WTC11 (cell line): ENCODE measurements at regions not wholly inside any gene's neighbourhood (a gene's known extent, or its start where the extent isn't known, plus 50 kb on each side); places are given as distances from the start of the nearest gene placed in this dataset.

Experiments
- ATAC-seq: fragments of 200-7000 bp; cut with Tn5 transposase; 2 replicates; pipeline ENCODE4 v1.10.0; 2021; ENCODE audit warnings: mild to moderate bottlenecking, moderate library complexity
- CTCF ChIA-PET: fragments of 300-600 bp; sonication (Branson Sonifier 250); formaldehyde crosslinking; loops from one replicate; lab custom pipeline; 2021; ENCODE audit warnings: antibody characterized with exemption; lab: Charles Lee
- POLR2A ChIA-PET: fragments of 350-600 bp; sonication (Branson Sonifier 250); formaldehyde crosslinking; loops from one replicate; lab custom pipeline; 2021; ENCODE audit warnings: antibody characterized with exemption; lab: Charles Lee
- DNase-seq: peaks from one replicate; pipeline ENCODE4 v3.0.0; 2021; ENCODE audit warnings: low spot score
- H3K27ac Mint-ChIP-seq: 2 replicates; pipeline ENCODE4 v1.8.0; 2021; ENCODE audit warnings: mixed read lengths
- H3K27me3 Mint-ChIP-seq: 2 replicates; pipeline ENCODE4 v1.8.0; 2021; ENCODE audit warnings: low read depth, mild to moderate bottlenecking, moderate library complexity, mixed read lengths
- H3K36me3 Mint-ChIP-seq: 2 replicates; pipeline ENCODE4 v1.8.0; 2021; ENCODE audit warnings: mixed read lengths
- H3K4me1 Mint-ChIP-seq: 2 replicates; pipeline ENCODE4 v1.8.0; 2022; ENCODE audit warnings: mixed read lengths
- H3K4me3 Mint-ChIP-seq: 2 replicates; pipeline ENCODE4 v1.8.0; 2021; ENCODE audit warnings: mild to moderate bottlenecking, moderate library complexity, mixed read lengths
- H3K9me3 Mint-ChIP-seq: 2 replicates; pipeline ENCODE4 v1.8.0; 2021; ENCODE audit warnings: mixed read lengths
- CREB1 ChIP-seq: sonication (generic); formaldehyde crosslinking; IDR thresholded peaks from 2 replicates; pipeline ENCODE4 v1.8.0; 2023; ENCODE audit warnings: mild to moderate bottlenecking, missing genetic modification reagents
- CREM ChIP-seq: sonication (generic); formaldehyde crosslinking; IDR thresholded peaks from 2 replicates; pipeline ENCODE4 v1.8.1; 2022; ENCODE audit warnings: mild to moderate bottlenecking, missing genetic modification reagents, moderate library complexity
- EMX1 ChIP-seq: fragments of 250-450 bp; sonication (Bioruptor Pico); IDR thresholded peaks from 2 replicates; pipeline ENCODE4 v1.8.0; 2021; ENCODE audit warnings: mild to moderate bottlenecking
- FOXK1 ChIP-seq: sonication (generic); formaldehyde crosslinking; IDR thresholded peaks from 2 replicates; pipeline ENCODE4 v1.8.0; 2022; ENCODE audit warnings: mild to moderate bottlenecking, moderate library complexity, missing genetic modification reagents
- KAT7 ChIP-seq: sonication (generic); formaldehyde crosslinking; IDR thresholded peaks from 2 replicates; pipeline ENCODE4 v1.8.1; 2023; ENCODE audit warnings: missing genetic modification reagents, mild to moderate bottlenecking, borderline replicate concordance
- MYBL2 ChIP-seq: sonication (generic); formaldehyde crosslinking; IDR thresholded peaks from 2 replicates; pipeline ENCODE4 v1.8.1; 2023; ENCODE audit warnings: mild to moderate bottlenecking, moderate library complexity, missing genetic modification reagents
- RELA ChIP-seq: sonication (generic); formaldehyde crosslinking; IDR thresholded peaks from 2 replicates; pipeline ENCODE4 v1.8.1; 2022; ENCODE audit warnings: missing genetic modification reagents, mild to moderate bottlenecking, borderline replicate concordance
- SMAD4 ChIP-seq: sonication (generic); formaldehyde crosslinking; IDR thresholded peaks from 2 replicates; pipeline ENCODE4 v1.8.0; 2022; ENCODE audit warnings: mild to moderate bottlenecking, missing genetic modification reagents
- SP1 ChIP-seq: sonication (generic); formaldehyde crosslinking; conservative IDR thresholded peaks from 2 replicates; pipeline ENCODE4 v1.8.1; 2022; ENCODE audit warnings: missing genetic modification reagents
- TP53 ChIP-seq: sonication (generic); formaldehyde crosslinking; IDR thresholded peaks from 2 replicates; pipeline ENCODE4 v1.8.1; 2023; ENCODE audit warnings: mild to moderate bottlenecking, missing genetic modification reagents
- ZBTB21 ChIP-seq: sonication (generic); formaldehyde crosslinking; IDR thresholded peaks from 2 replicates; pipeline ENCODE4 v1.8.1; 2023; ENCODE audit warnings: mild to moderate bottlenecking, missing genetic modification reagents, borderline replicate concordance
- ZNF317 ChIP-seq: sonication (generic); formaldehyde crosslinking; IDR thresholded peaks from 2 replicates; pipeline ENCODE4 v1.8.1; 2023; ENCODE audit warnings: low read depth, mild to moderate bottlenecking, moderate library complexity, missing genetic modification reagents, borderline replicate concordance
- ZNF396 ChIP-seq: fragments of 250-450 bp; sonication (Bioruptor Pico); IDR thresholded peaks from 2 replicates; pipeline ENCODE4 v1.8.0; 2021; ENCODE audit warnings: mild to moderate bottlenecking, moderate library complexity, borderline replicate concordance
- ZNF416 ChIP-seq: fragments of 250-450 bp; sonication (Bioruptor Pico); IDR thresholded peaks from 2 replicates; pipeline ENCODE4 v1.9.0; 2021; ENCODE audit warnings: mild to moderate bottlenecking, inconsistent platforms
- TF ChIP-seq, protein P1 (sequence below): sonication (generic); formaldehyde crosslinking; IDR thresholded peaks from 2 replicates; pipeline ENCODE4 v1.8.0; 2023; ENCODE audit warnings: missing genetic modification reagents
- TF ChIP-seq, protein P2 (sequence below): sonication (generic); formaldehyde crosslinking; IDR thresholded peaks from 2 replicates; pipeline ENCODE4 v1.8.0; 2022; ENCODE audit warnings: mild to moderate bottlenecking, missing genetic modification reagents
- TF ChIP-seq, protein P3 (sequence below): sonication (generic); formaldehyde crosslinking; conservative IDR thresholded peaks from 2 replicates; pipeline ENCODE4 v1.8.1; 2022; ENCODE audit warnings: mild to moderate bottlenecking, missing genetic modification reagents
- TF ChIP-seq, protein P4 (sequence below): fragments of 250-450 bp; sonication (Bioruptor Pico); IDR thresholded peaks from 2 replicates; pipeline ENCODE4 v1.9.0; 2021; ENCODE audit warnings: mild to moderate bottlenecking, borderline replicate concordance
- TF ChIP-seq, protein P5 (sequence below): sonication (generic); formaldehyde crosslinking; IDR thresholded peaks from 2 replicates; pipeline ENCODE4 v1.8.0; 2022; ENCODE audit warnings: mild to moderate bottlenecking, missing genetic modification reagents
- TF ChIP-seq, protein P6 (sequence below): sonication (generic); formaldehyde crosslinking; IDR thresholded peaks from 2 replicates; pipeline ENCODE4 v1.8.1; 2023; ENCODE audit warnings: mild to moderate bottlenecking, missing genetic modification reagents, moderate library complexity
- TF ChIP-seq, protein P7 (sequence below): fragments of 250-450 bp; sonication (Bioruptor Pico); IDR thresholded peaks from 2 replicates; pipeline ENCODE4 v1.9.0; 2021; ENCODE audit warnings: mild to moderate bottlenecking

DNA sequence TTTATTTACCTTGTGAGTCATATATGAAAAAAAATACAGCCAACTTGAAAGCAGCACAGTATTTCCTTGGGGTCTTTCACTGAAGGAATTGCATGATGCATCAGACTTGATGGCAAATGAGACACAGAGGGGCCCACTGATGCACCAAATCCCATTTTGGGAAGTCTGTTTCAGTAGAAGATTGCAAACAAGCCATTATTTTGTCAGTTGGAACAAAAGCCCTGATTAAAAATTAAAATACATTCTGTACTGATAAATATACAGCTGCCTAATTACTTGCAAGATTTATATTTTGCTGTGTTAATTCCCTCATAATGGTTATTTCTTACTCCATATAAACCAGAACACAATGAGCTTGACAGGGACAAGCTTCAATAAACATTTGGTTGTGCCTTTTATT, 370.4 kb downstream of the SUCLG1 start:
- ATAC-seq (no peak), DNase-seq (no peak)
- ChIA-PET CTCF (no interaction called here), POLR2A (no interaction called here)
- Mint-ChIP-seq H3K27me3 (peaks cover 5% of the 10 kb centered on the region), H3K9me3 (peaks cover 33% of the 10 kb centered on the region), H3K4me3 (no peak overlapping the region), H3K4me1 (peaks cover 6% of the 10 kb centered on the region; the same call in 1 of the 2 replicates), H3K36me3 (peaks cover 26% of the 10 kb centered on the region), H3K27ac (no peak overlapping the region)
- TF ChIP-seq CREB1: no peak

DNA sequence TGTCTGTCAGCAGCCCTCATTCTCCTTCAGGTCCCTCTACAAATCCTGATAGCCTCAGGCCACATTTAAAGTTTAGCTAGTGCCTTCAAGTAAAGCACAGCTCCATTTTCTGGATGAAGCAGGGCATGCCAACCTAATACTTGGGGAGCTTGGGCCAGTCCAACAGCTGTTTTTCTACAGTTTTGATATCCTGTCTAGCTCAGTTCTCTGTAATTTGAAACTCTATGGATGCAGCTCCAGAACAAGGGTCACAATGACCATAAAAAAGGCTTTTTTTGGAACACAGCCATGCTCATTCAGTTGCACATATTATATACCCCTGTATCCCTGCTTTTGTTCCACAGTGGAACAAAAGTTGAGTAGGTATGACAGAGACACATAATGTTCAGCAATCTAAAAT, 373.5 kb downstream of the SUCLG1 start:
- CTCF ChIA-PET: no interaction called here
- TF ChIP-seq ZNF317 (CRISPR knock-in tag) (no peak), FOXK1 (CRISPR knock-in tag) (no peak), RELA (CRISPR knock-in tag) (no peak), CREM (no peak), ZNF396 (no peak)
- TF ChIP-seq, protein P1, sequence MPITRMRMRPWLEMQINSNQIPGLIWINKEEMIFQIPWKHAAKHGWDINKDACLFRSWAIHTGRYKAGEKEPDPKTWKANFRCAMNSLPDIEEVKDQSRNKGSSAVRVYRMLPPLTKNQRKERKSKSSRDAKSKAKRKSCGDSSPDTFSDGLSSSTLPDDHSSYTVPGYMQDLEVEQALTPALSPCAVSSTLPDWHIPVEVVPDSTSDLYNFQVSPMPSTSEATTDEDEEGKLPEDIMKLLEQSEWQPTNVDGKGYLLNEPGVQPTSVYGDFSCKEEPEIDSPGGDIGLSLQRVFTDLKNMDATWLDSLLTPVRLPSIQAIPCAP: no peak
- TF ChIP-seq, protein P2, sequence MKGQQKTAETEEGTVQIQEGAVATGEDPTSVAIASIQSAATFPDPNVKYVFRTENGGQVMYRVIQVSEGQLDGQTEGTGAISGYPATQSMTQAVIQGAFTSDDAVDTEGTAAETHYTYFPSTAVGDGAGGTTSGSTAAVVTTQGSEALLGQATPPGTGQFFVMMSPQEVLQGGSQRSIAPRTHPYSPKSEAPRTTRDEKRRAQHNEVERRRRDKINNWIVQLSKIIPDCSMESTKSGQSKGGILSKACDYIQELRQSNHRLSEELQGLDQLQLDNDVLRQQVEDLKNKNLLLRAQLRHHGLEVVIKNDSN (CRISPR knock-in tag): no peak
- POLR2A ChIA-PET: no interaction called here

DNA sequence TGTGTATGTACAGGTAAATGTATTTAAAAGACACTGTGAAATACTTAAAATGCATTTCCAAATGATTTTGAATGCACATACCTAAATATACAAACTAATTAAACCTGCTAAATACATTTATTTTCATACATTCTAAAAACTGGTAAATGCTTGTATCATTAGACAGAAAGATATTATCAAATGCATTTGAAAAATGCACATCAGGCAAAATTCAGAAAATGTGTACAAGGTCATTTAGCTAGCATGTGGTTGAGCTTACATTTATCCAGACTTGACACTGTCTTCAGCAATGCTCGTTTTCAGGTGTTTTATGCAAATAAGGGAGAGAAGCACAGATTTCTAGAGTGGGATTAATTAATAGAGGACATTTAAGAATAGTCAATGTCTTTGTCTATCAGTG, 374.2 kb downstream of the SUCLG1 start:
- peaks cover 6% of the 10 kb centered on the region; the same call in 1 of the 2 replicates for H3K4me1 Mint-ChIP-seq
- no peak for ATAC-seq
- ChIA-PET CTCF (no interaction called here), POLR2A (no interaction called here)
- H3K27me3 Mint-ChIP-seq: peaks cover 5% of the 10 kb centered on the region
- H3K9me3 Mint-ChIP-seq: no peaks in the 10 kb centered on the region
- H3K27ac Mint-ChIP-seq: no peak overlapping the region
- no peak for DNase-seq
- no peaks in the 10 kb centered on the region for H3K36me3 Mint-ChIP-seq
- no peak overlapping the region for H3K4me3 Mint-ChIP-seq
- TF ChIP-seq, protein P3, sequence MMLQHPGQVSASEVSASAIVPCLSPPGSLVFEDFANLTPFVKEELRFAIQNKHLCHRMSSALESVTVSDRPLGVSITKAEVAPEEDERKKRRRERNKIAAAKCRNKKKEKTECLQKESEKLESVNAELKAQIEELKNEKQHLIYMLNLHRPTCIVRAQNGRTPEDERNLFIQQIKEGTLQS (CRISPR knock-in tag): no peak
- TF ChIP-seq EMX1 (no peak), TP53 (no peak), MYBL2 (CRISPR knock-in tag) (no peak), ZNF416 (CRISPR knock-in tag) (no peak), SP1 (no peak), KAT7 (CRISPR knock-in tag) (no peak), ZBTB21 (CRISPR knock-in tag) (no peak), SMAD4 (CRISPR knock-in tag) (no peak)
- TF ChIP-seq, protein P4, sequence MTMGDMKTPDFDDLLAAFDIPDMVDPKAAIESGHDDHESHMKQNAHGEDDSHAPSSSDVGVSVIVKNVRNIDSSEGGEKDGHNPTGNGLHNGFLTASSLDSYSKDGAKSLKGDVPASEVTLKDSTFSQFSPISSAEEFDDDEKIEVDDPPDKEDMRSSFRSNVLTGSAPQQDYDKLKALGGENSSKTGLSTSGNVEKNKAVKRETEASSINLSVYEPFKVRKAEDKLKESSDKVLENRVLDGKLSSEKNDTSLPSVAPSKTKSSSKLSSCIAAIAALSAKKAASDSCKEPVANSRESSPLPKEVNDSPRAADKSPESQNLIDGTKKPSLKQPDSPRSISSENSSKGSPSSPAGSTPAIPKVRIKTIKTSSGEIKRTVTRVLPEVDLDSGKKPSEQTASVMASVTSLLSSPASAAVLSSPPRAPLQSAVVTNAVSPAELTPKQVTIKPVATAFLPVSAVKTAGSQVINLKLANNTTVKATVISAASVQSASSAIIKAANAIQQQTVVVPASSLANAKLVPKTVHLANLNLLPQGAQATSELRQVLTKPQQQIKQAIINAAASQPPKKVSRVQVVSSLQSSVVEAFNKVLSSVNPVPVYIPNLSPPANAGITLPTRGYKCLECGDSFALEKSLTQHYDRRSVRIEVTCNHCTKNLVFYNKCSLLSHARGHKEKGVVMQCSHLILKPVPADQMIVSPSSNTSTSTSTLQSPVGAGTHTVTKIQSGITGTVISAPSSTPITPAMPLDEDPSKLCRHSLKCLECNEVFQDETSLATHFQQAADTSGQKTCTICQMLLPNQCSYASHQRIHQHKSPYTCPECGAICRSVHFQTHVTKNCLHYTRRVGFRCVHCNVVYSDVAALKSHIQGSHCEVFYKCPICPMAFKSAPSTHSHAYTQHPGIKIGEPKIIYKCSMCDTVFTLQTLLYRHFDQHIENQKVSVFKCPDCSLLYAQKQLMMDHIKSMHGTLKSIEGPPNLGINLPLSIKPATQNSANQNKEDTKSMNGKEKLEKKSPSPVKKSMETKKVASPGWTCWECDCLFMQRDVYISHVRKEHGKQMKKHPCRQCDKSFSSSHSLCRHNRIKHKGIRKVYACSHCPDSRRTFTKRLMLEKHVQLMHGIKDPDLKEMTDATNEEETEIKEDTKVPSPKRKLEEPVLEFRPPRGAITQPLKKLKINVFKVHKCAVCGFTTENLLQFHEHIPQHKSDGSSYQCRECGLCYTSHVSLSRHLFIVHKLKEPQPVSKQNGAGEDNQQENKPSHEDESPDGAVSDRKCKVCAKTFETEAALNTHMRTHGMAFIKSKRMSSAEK: no peak
- TF ChIP-seq, protein P5, sequence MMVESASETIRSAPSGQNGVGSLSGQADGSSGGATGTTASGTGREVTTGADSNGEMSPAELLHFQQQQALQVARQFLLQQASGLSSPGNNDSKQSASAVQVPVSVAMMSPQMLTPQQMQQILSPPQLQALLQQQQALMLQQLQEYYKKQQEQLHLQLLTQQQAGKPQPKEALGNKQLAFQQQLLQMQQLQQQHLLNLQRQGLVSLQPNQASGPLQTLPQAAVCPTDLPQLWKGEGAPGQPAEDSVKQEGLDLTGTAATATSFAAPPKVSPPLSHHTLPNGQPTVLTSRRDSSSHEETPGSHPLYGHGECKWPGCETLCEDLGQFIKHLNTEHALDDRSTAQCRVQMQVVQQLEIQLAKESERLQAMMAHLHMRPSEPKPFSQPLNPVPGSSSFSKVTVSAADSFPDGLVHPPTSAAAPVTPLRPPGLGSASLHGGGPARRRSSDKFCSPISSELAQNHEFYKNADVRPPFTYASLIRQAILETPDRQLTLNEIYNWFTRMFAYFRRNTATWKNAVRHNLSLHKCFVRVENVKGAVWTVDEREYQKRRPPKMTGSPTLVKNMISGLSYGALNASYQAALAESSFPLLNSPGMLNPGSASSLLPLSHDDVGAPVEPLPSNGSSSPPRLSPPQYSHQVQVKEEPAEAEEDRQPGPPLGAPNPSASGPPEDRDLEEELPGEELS (CRISPR knock-in tag): no peak
- TF ChIP-seq, protein P6, sequence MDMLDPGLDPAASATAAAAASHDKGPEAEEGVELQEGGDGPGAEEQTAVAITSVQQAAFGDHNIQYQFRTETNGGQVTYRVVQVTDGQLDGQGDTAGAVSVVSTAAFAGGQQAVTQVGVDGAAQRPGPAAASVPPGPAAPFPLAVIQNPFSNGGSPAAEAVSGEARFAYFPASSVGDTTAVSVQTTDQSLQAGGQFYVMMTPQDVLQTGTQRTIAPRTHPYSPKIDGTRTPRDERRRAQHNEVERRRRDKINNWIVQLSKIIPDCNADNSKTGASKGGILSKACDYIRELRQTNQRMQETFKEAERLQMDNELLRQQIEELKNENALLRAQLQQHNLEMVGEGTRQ: no peak
- TF ChIP-seq, protein P1: no peak
- TF ChIP-seq, protein P7, sequence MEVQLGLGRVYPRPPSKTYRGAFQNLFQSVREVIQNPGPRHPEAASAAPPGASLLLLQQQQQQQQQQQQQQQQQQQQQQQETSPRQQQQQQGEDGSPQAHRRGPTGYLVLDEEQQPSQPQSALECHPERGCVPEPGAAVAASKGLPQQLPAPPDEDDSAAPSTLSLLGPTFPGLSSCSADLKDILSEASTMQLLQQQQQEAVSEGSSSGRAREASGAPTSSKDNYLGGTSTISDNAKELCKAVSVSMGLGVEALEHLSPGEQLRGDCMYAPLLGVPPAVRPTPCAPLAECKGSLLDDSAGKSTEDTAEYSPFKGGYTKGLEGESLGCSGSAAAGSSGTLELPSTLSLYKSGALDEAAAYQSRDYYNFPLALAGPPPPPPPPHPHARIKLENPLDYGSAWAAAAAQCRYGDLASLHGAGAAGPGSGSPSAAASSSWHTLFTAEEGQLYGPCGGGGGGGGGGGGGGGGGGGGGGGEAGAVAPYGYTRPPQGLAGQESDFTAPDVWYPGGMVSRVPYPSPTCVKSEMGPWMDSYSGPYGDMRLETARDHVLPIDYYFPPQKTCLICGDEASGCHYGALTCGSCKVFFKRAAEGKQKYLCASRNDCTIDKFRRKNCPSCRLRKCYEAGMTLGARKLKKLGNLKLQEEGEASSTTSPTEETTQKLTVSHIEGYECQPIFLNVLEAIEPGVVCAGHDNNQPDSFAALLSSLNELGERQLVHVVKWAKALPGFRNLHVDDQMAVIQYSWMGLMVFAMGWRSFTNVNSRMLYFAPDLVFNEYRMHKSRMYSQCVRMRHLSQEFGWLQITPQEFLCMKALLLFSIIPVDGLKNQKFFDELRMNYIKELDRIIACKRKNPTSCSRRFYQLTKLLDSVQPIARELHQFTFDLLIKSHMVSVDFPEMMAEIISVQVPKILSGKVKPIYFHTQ (CRISPR knock-in tag): no peak

More for the DNA sequence above, 373.5 kb downstream of the SUCLG1 start:
- Mint-ChIP-seq H3K4me1 (peaks cover 6% of the 10 kb centered on the region; the same call in 1 of the 2 replicates), H3K9me3 (peaks cover 3% of the 10 kb centered on the region; the same call in 1 of the 2 replicates), H3K27me3 (peaks cover 5% of the 10 kb centered on the region), H3K27ac (no peak overlapping the region), H3K36me3 (no peaks in the 10 kb centered on the region), H3K4me3 (no peak overlapping the region)
- DNase-seq (no peak), ATAC-seq (no peak)
